ENCODE measurements at regions not wholly inside any gene's neighbourhood (a gene's known extent, or its start where the extent isn't known, plus 50 kb on each side); places are given as distances from the start of the nearest gene placed in this dataset.

GRCh38 chr6:169891421-169891820 lies 140.0 kb downstream of the ERMARD start:
- DNase-seq (ENCODE audit: extremely low spot score) = no peak
- Histone ChIP-seq H3K27ac (replicated peaks in 1 of 4) (no peak overlapping the region), H3K36me3 (no peaks in the 10 kb centered on the region), H3K9me3 (no peaks in the 10 kb centered on the region), H3K4me3 (no peak overlapping the region), H3K27me3 (peaks cover 0 to 40% (median 0%) of the 10 kb centered on the region in 4 donors), H3K4me1 (peaks cover 0 to 8% (median 4%) of the 10 kb centered on the region in 4 donors)
- 66% methylated on average over 8 of the region's 8 CpGs for WGBS
- intact Hi-C loops (cut with DNase I) = no loop called here
- no peak for TF ChIP-seq POLR2AphosphoS5 (IDR thresholded peaks at IDR 0.05)
- TF ChIP-seq CTCF (IDR thresholded peaks at IDR 0.05) = no peak
- no peak for TF ChIP-seq EP300 (IDR thresholded peaks at IDR 0.05)
- no peak for TF ChIP-seq POLR2A (IDR thresholded peaks at IDR 0.05; ENCODE audit: low read depth)

GRCh38 chr6:169890901-169891300 lies 139.5 kb downstream of the ERMARD start:
- peaks cover 0 to 40% (median 0%) of the 10 kb centered on the region in 4 donors for H3K27me3 ChIP-seq
- H3K4me1 ChIP-seq = peaks cover 0 to 8% (median 4%) of the 10 kb centered on the region in 4 donors
- TF ChIP-seq CTCF (IDR thresholded peaks at IDR 0.05) (no peak), POLR2A (IDR thresholded peaks at IDR 0.05; ENCODE audit: low read depth) (no peak), POLR2AphosphoS5 (IDR thresholded peaks at IDR 0.05) (no peak), EP300 (IDR thresholded peaks at IDR 0.05) (no peak)
- intact Hi-C loops (cut with DNase I) = no loop called here
- no peaks in the 10 kb centered on the region for H3K36me3 ChIP-seq
- no peak for DNase-seq (ENCODE audit: extremely low spot score)
- no peak overlapping the region for H3K27ac ChIP-seq (replicated peaks in 1 of 4)
- H3K4me3 ChIP-seq = no peak overlapping the region
- WGBS = 84% methylated on average over 7 of the region's 7 CpGs
- H3K9me3 ChIP-seq = no peaks in the 10 kb centered on the region

GRCh38 chr6:169890049-169890448 lies 138.6 kb downstream of the ERMARD start:
- no peak for TF ChIP-seq CTCF (IDR thresholded peaks at IDR 0.05)
- TF ChIP-seq EP300 (IDR thresholded peaks at IDR 0.05) = no peak
- no peak for TF ChIP-seq POLR2AphosphoS5 (IDR thresholded peaks at IDR 0.05)
- TF ChIP-seq POLR2A (IDR thresholded peaks at IDR 0.05; ENCODE audit: low read depth) = no peak
- peaks cover 0 to 8% (median 4%) of the 10 kb centered on the region in 4 donors for H3K4me1 ChIP-seq
- no peaks in the 10 kb centered on the region for H3K36me3 ChIP-seq
- H3K9me3 ChIP-seq = no peaks in the 10 kb centered on the region
- 17% methylated on average over 10 of the region's 12 CpGs for WGBS
- no peak overlapping the region for H3K4me3 ChIP-seq
- peaks cover 0 to 40% (median 0%) of the 10 kb centered on the region in 4 donors for H3K27me3 ChIP-seq
- no peak for DNase-seq (ENCODE audit: extremely low spot score)
- intact Hi-C loops (cut with DNase I) = no loop called here
- H3K27ac ChIP-seq (replicated peaks in 1 of 4) = no peak overlapping the region

GRCh38 chr6:169887529-169888140 lies 136.2 kb downstream of the ERMARD start:
- peaks cover 0 to 8% (median 4%) of the 10 kb centered on the region in 4 donors for H3K4me1 ChIP-seq
- TF ChIP-seq EP300 (IDR thresholded peaks at IDR 0.05) = no peak
- no peak for TF ChIP-seq POLR2A (IDR thresholded peaks at IDR 0.05; ENCODE audit: low read depth)
- TF ChIP-seq CTCF (IDR thresholded peaks at IDR 0.05) = no peak
- TF ChIP-seq POLR2AphosphoS5 (IDR thresholded peaks at IDR 0.05) = no peak
- no peaks in the 10 kb centered on the region for H3K36me3 ChIP-seq
- DNase-seq (ENCODE audit: extremely low spot score) = no peak
- intact Hi-C loops (cut with DNase I) = no loop called here
- no peaks in the 10 kb centered on the region for H3K9me3 ChIP-seq
- no peak overlapping the region for H3K4me3 ChIP-seq
- H3K27ac ChIP-seq (replicated peaks in 1 of 4) = no peak overlapping the region
- peaks cover 0 to 33% (median 0%) of the 10 kb centered on the region in 4 donors for H3K27me3 ChIP-seq
- 87% methylated on average over 14 of the region's 14 CpGs for WGBS

All from esophagus muscularis mucosa (tissue), 4 donors.